Breast epithelium (tissue), 3 donors: ENCODE measurements at regions not wholly inside any gene's neighbourhood (a gene's known extent, or its start where the extent isn't known, plus 50 kb on each side); places are given as distances from the start of the nearest gene placed in this dataset.
"Not testable (repeated sequence)": the region's sequence is repeated elsewhere in the genome, so short reads cannot be mapped to it uniquely, and the experiment has no call there.

Source experiments
- CTCF ChIP-seq, 3 donors: fragments of 450-650 bp; IDR thresholded peaks; one replicate each; pipeline ENCODE4 v1.5.1; 2016 to 2017; ENCODE audit warnings: antibody characterized with exemption in 3 of 3, mild to moderate bottlenecking in 3 of 3, moderate library complexity in 3 of 3
- POLR2A ChIP-seq: fragments of 450-650 bp; IDR thresholded peaks from one replicate; pipeline ENCODE4 v1.6.1; 2016; ENCODE audit warnings: antibody characterized with exemption, mild to moderate bottlenecking, moderate library complexity

- TF ChIP-seq CTCF (IDR thresholded peaks at IDR 0.05); POLR2A: not testable (repeated sequence)
Observed at GRCh38 chr22:11055176-11055575, 4472.8 kb upstream of the OR11H1 start.
